GM19463 (cell line): ENCODE measurements at regions not wholly inside any gene's neighbourhood (a gene's known extent, or its start where the extent isn't known, plus 50 kb on each side); places are given as distances from the start of the nearest gene placed in this dataset.
"Not testable (repeated sequence)": the region's sequence is repeated elsewhere in the genome, so short reads cannot be mapped to it uniquely, and the experiment has no call there.

ENCODE experiments used
- ATAC-seq: cut with Tn5 transposase; IDR thresholded peaks from one replicate; pipeline ENCODE4 v1.9.1; 2021; ENCODE audit warnings: mild to moderate bottlenecking, moderate library complexity; ENCODE audit not compliant: unreplicated experiment

- ATAC-seq, result no peak
These were observed 525.4 kb upstream of the TLE4 start for GRCh38 chr9:79046401-79046800.

- no peak for ATAC-seq
These were observed 522.4 kb upstream of the TLE4 start for GRCh38 chr9:79049371-79049770.

GRCh38 chr9:79053598-79053997 is 518.2 kb upstream of the TLE4 start:
- no peak for ATAC-seq

GRCh38 chr9:79054500-79054899 is 517.3 kb upstream of the TLE4 start:
- ATAC-seq, result no peak

- ATAC-seq, result no peak
These were observed 515.7 kb upstream of the TLE4 start for GRCh38 chr9:79056041-79056440.

- no peak for ATAC-seq
These were observed 514.2 kb upstream of the TLE4 start for GRCh38 chr9:79057576-79057975.

GRCh38 chr9:79060766-79061165 is 511.0 kb upstream of the TLE4 start:
- no peak for ATAC-seq

GRCh38 chr9:79061752-79062616 is 509.8 kb upstream of the TLE4 start:
- ATAC-seq, result no peak

- ATAC-seq, result no peak
These were observed 498.6 kb upstream of the TLE4 start for GRCh38 chr9:79073201-79073600.

GRCh38 chr9:79080536-79080935 is 491.2 kb upstream of the TLE4 start:
- no peak for ATAC-seq

- ATAC-seq, result no peak
These were observed 488.1 kb upstream of the TLE4 start for GRCh38 chr9:79083621-79084020.

GRCh38 chr9:79087133-79087532 is 484.6 kb upstream of the TLE4 start:
- no peak for ATAC-seq

- no peak for ATAC-seq
These were observed 482.7 kb upstream of the TLE4 start for GRCh38 chr9:79089054-79089560.

- ATAC-seq, result not testable (repeated sequence)
These were observed 481.9 kb upstream of the TLE4 start for GRCh38 chr9:79089851-79090250.

- ATAC-seq, result not testable (repeated sequence)
These were observed 468.5 kb upstream of the TLE4 start for GRCh38 chr9:79103257-79103656.

- no peak for ATAC-seq
These were observed 467.5 kb upstream of the TLE4 start for GRCh38 chr9:79104216-79104615.

- no peak for ATAC-seq
These were observed 466.8 kb upstream of the TLE4 start for GRCh38 chr9:79104951-79105350.

- no peak for ATAC-seq
These were observed 463.7 kb upstream of the TLE4 start for GRCh38 chr9:79107911-79108676.

- no peak for ATAC-seq
These were observed 460.1 kb upstream of the TLE4 start for GRCh38 chr9:79111653-79112052.

GRCh38 chr9:79115176-79115575 is 456.6 kb upstream of the TLE4 start:
- no peak for ATAC-seq

- ATAC-seq, result no peak
These were observed 455.7 kb upstream of the TLE4 start for GRCh38 chr9:79116041-79116440.

GRCh38 chr9:79116709-79117108 is 455.1 kb upstream of the TLE4 start:
- ATAC-seq, result no peak
